CD4-positive, alpha-beta T cell (primary cell): ENCODE measurements at regions not wholly inside any gene's neighbourhood (a gene's known extent, or its start where the extent isn't known, plus 50 kb on each side); places are given as distances from the start of the nearest gene placed in this dataset.
"Not testable (repeated sequence)": the region's sequence is repeated elsewhere in the genome, so short reads cannot be mapped to it uniquely, and the experiment has no call there.

Source experiments
- ATAC-seq: fragments of 200-7000 bp; cut with Tn5 transposase; one replicate; pipeline ENCODE4 v1.10.0; 2022; ENCODE audit warnings: mild to moderate bottlenecking; ENCODE audit not compliant: poor library complexity
- CTCF ChIA-PET: fragments of 350-600 bp; sonication (Branson Sonifier 250); formaldehyde crosslinking; loops from one replicate; lab custom pipeline; 2021; ENCODE audit warnings: antibody characterized with exemption, inconsistent platforms; lab: Charles Lee
- POLR2A ChIA-PET: fragments of 350-600 bp; sonication (Branson Sonifier 250); formaldehyde crosslinking; loops from one replicate; lab custom pipeline; 2021; ENCODE audit warnings: antibody characterized with exemption, inconsistent platforms; lab: Charles Lee
- DNase-seq, 14 experiments: peaks; one replicate each; pipeline ENCODE4 v3.0.0-alpha.2; 2013 to 2020; ENCODE audit warnings: mixed read lengths in 2 of 14
- H3K27ac ChIP-seq, 2 donors: one replicate each; pipeline versions ENCODE4 v1.5.1 to v1.7.0; 2013; ENCODE audit warnings: low read length in 2 of 2, low read depth in 1 of 2, mild to moderate bottlenecking in 1 of 2
- H3K27me3 ChIP-seq, 2 experiments: 1 replicate in 1 of 2; 2 replicates in 1 of 2; pipeline versions ENCODE4 v1.6.1 to v1.7.0; 2013; ENCODE audit warnings: low read length in 2 of 2, control low read depth in 1 of 2, mild to moderate bottlenecking in 1 of 2, moderate library complexity in 1 of 2; ENCODE audit not compliant: insufficient read depth in 2 of 2, control insufficient read depth in 1 of 2
- H3K36me3 ChIP-seq: one replicate; pipeline ENCODE4 v1.6.1; 2013; ENCODE audit warnings: low read length, control low read depth; ENCODE audit not compliant: insufficient read depth
- H3K4me1 ChIP-seq: one replicate; pipeline ENCODE4 v1.6.1; 2013; ENCODE audit warnings: low read length, control low read depth; ENCODE audit not compliant: insufficient read depth
- H3K4me3 ChIP-seq: one replicate; pipeline ENCODE4 v1.5.1; 2013; ENCODE audit warnings: mild to moderate bottlenecking, low read length, moderate library complexity
- H3K9me3 ChIP-seq, 2 experiments: 1 replicate in 1 of 2; 2 replicates in 1 of 2; pipeline versions ENCODE4 v1.6.1 to v1.7.0; 2013; ENCODE audit warnings: low read length in 2 of 2, mild to moderate bottlenecking in 2 of 2, control low read depth in 1 of 2, moderate library complexity in 1 of 2; ENCODE audit not compliant: control insufficient read depth in 1 of 2, insufficient read depth in 1 of 2
- H3K27ac Mint-ChIP-seq: one replicate; pipeline ENCODE4 v1.8.0; 2020; ENCODE audit warnings: mixed read lengths
- H3K27me3 Mint-ChIP-seq: one replicate; pipeline ENCODE4 v1.8.0; 2021; ENCODE audit warnings: mixed read lengths
- H3K36me3 Mint-ChIP-seq: one replicate; pipeline ENCODE4 v1.8.0; 2021; ENCODE audit warnings: low read depth, mixed read lengths
- H3K4me1 Mint-ChIP-seq: one replicate; pipeline ENCODE4 v1.8.0; 2021; ENCODE audit warnings: low read depth, mixed read lengths
- H3K4me3 Mint-ChIP-seq: one replicate; pipeline ENCODE4 v1.8.0; 2020; ENCODE audit warnings: mild to moderate bottlenecking, mixed read lengths
- H3K9me3 Mint-ChIP-seq: one replicate; pipeline ENCODE4 v1.8.0; 2020; ENCODE audit warnings: mixed read lengths
- CTCF ChIP-seq: fragments of 200-600 bp; IDR thresholded peaks from one replicate; pipeline ENCODE4 v1.8.0; 2022; ENCODE audit warnings: antibody characterized with exemption, mild to moderate bottlenecking
- intact Hi-C, 2 experiments: fragments of 100-400 bp; cut with DNase I in 1 of 2; cut with micrococcal nuclease in 1 of 2; formaldehyde crosslinking; loops; one replicate each; pipeline versions ENCODE4 v1.15.1 to v1.9.0; 2023 to 2025; cut with DNase I, micrococcal nuclease

DNA sequence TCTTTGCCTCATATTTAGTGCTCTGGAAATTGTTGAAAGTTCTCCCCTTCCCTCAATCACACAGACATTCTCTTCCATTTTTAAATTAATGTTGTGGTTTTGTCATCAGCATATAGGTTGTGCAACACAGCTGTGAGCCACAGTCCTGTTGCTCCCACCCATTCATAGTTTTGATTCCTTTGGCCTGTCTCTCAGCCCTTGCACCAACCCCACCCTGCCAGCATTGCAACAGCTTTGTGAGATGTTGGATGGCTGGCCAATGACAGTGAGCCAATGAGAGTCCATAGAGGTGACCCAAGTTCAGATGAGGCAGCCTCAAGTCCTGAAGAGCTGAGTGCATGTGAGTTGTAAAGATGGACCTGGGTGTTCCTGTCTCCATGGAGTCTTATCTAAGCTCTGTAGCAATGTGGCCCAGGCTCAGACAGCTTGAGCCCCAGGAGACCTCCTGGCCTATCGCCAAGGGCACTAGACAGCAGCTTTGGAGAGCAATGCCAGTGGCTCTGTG is 775.5 kb downstream of the RNF144A start:
- ATAC-seq, result no peak
- intact Hi-C loops, result no loop called here
- Histone ChIP-seq H3K4me1 (peaks cover 2% of the 10 kb centered on the region), H3K4me3 (no peak overlapping the region), H3K9me3 (no peaks in the 10 kb centered on the region), H3K36me3 (no peaks in the 10 kb centered on the region), H3K27ac (no peak overlapping the region), H3K27me3 (no peaks in the 10 kb centered on the region)
- H3K4me3 Mint-ChIP-seq, result no peak overlapping the region
- H3K27ac Mint-ChIP-seq, result no peak overlapping the region
- ChIA-PET CTCF (no interaction called here), POLR2A (interaction anchor here (1.5 kb wide), 1 partner anchor 21 kb away, joined by 3 read pairs; no protein-coding TSS in a partner anchor)
- H3K36me3 Mint-ChIP-seq, result no peaks in the 10 kb centered on the region
- DNase-seq, result no peak
- no peaks in the 10 kb centered on the region for H3K9me3 Mint-ChIP-seq
- no peaks in the 10 kb centered on the region for H3K27me3 Mint-ChIP-seq
- peaks cover 20% of the 10 kb centered on the region for H3K4me1 Mint-ChIP-seq
- TF ChIP-seq CTCF, result no peak

GRCh38 chr2:7693246-7694075 is 776.2 kb downstream of the RNF144A start:
- ATAC-seq (no peak), DNase-seq (no peak)
- H3K27me3 Mint-ChIP-seq, result no peaks in the 10 kb centered on the region
- intact Hi-C loops, result no loop called here
- ChIA-PET CTCF (no interaction called here), POLR2A (interaction anchor here (1.5 kb wide), 1 partner anchor 22 kb away, joined by 3 read pairs; no protein-coding TSS in a partner anchor)
- Histone ChIP-seq H3K27ac (no peak overlapping the region), H3K36me3 (no peaks in the 10 kb centered on the region), H3K9me3 (no peaks in the 10 kb centered on the region), H3K27me3 (no peaks in the 10 kb centered on the region), H3K4me1 (peaks cover 2% of the 10 kb centered on the region), H3K4me3 (no peak overlapping the region)
- H3K36me3 Mint-ChIP-seq, result no peaks in the 10 kb centered on the region
- H3K4me3 Mint-ChIP-seq, result no peak overlapping the region
- H3K27ac Mint-ChIP-seq, result no peak overlapping the region
- H3K9me3 Mint-ChIP-seq, result no peaks in the 10 kb centered on the region
- TF ChIP-seq CTCF, result no peak
- peaks cover 20% of the 10 kb centered on the region for H3K4me1 Mint-ChIP-seq

GRCh38 chr2:7694076-7694985 is 777.1 kb downstream of the RNF144A start:
- POLR2A ChIA-PET, result interaction anchor here (1.5 kb wide), 1 partner anchor 22 kb away, joined by 3 read pairs; no protein-coding TSS in a partner anchor
- intact Hi-C loops, result no loop called here

DNA sequence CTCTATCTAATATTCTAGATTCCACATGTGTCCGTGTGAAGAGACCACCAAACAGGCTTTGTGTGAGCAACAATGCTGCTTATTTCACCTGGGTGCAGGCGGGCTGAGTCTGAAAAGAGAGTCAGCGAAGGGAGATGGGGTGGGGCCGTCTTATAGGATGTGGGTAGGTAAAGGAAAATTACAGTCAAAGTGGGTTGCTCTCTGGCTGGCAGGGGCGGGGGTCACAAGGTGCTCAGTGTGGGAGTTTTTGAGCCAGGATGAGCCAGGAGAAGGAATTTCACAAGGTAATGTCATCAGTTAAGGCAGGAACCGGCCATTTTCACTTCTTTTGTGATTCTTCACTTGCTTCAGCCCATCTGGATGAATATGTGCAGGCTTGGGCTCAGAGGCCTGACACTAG is 779.3 kb downstream of the RNF144A start:
- intact Hi-C loops, H3K27ac ChIP-seq, CTCF ChIA-PET, H3K27me3 ChIP-seq, H3K9me3 ChIP-seq, ATAC-seq, H3K36me3 Mint-ChIP-seq, POLR2A ChIA-PET, H3K4me3 Mint-ChIP-seq, H3K27me3 Mint-ChIP-seq, H3K4me1 ChIP-seq, H3K4me3 ChIP-seq, DNase-seq, H3K36me3 ChIP-seq, H3K9me3 Mint-ChIP-seq, H3K27ac Mint-ChIP-seq: not testable (repeated sequence)
- H3K4me1 Mint-ChIP-seq, result peaks cover 20% of the 10 kb centered on the region

More at GRCh38 chr2:7694076-7694985, 777.1 kb downstream of the RNF144A start:
- Mint-ChIP-seq H3K4me1 (peaks cover 20% of the 10 kb centered on the region), H3K36me3 (no peaks in the 10 kb centered on the region), H3K27ac (no peak overlapping the region), H3K4me3 (no peak overlapping the region), H3K9me3 (no peaks in the 10 kb centered on the region), H3K27me3 (no peaks in the 10 kb centered on the region)
- Histone ChIP-seq H3K27ac (no peak overlapping the region), H3K9me3 (no peaks in the 10 kb centered on the region), H3K4me1 (peaks cover 2% of the 10 kb centered on the region), H3K36me3 (no peaks in the 10 kb centered on the region), H3K4me3 (no peak overlapping the region), H3K27me3 (no peaks in the 10 kb centered on the region)
- CTCF ChIA-PET, result interaction anchor here (1.4 kb wide), 1 partner anchor 9 kb away, joined by 3 read pairs; no protein-coding TSS in a partner anchor
- no peak for TF ChIP-seq CTCF
- no peak for ATAC-seq
- DNase-seq, result no peak
